ENCODE measurements at regions not wholly inside any gene's neighbourhood (a gene's known extent, or its start where the extent isn't known, plus 50 kb on each side); places are given as distances from the start of the nearest gene placed in this dataset.

DNA sequence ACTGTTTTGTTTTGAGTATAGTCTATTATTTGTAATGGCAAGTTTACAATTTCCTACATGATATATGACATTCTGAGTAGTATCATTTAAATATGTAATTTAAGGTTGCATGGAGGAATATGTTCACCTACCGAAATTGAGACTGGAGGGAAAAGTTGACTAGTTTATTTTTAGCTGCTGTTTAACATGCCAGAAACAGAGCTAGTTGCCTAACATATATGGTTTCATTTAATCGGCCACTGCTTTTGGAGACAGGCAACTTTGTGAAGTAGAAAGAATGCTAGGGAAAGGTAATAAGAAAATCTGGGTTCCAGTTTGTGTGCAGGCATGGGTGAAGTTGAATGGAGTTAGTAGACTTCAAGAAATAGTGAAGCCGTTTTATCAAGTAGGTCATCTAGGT lies 342.1 kb upstream of the CBLB start:
- intact Hi-C loops (cut with DNase I; ENCODE audit: low total_unique reads): no loop called here
- no peak for DNase-seq
- no peaks in the 10 kb centered on the region for H3K4me1 ChIP-seq
- no peak for TF ChIP-seq CTCF (IDR thresholded peaks at IDR 0.05)
- no peak for TF ChIP-seq POLR2A (IDR thresholded peaks at IDR 0.05)
- no peaks in the 10 kb centered on the region for H3K36me3 ChIP-seq
- no peak overlapping the region for H3K4me3 ChIP-seq
- H3K27ac ChIP-seq: no peak overlapping the region
- no peaks in the 10 kb centered on the region for H3K9me3 ChIP-seq
- no peaks in the 10 kb centered on the region for H3K27me3 ChIP-seq

DNA sequence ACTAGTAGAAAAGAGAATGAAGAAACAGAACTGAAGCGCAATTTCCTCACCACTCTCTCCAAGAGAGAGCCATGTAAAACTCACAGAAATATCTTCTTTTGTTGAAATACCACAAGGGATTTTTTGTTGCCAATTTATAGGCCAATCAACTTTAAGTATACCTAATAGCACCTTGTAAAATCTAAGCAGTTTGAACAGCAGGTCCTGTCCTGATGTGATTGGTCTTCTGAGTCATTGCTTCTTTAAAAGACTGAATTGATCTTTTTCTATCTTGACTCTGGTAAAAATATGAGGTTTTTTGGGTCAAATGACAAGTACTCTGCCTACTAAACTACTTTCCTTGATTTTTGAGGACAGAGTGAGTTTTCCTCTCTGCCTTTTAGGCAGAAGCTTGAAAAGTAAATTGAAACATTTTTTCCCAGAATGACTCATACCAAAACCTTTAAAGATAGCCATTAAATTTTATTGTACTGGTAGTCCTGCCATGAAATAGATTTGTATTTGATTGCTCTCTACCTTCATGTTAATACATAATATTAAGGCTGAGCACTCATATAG lies 343.9 kb upstream of the CBLB start:
- Histone ChIP-seq H3K9me3 (no peaks in the 10 kb centered on the region), H3K4me3 (no peak overlapping the region), H3K27ac (no peak overlapping the region), H3K4me1 (no peaks in the 10 kb centered on the region), H3K36me3 (no peaks in the 10 kb centered on the region), H3K27me3 (no peaks in the 10 kb centered on the region)
- DNase-seq: no peak
- intact Hi-C loops (cut with DNase I; ENCODE audit: low total_unique reads): no loop called here
- TF ChIP-seq POLR2A (IDR thresholded peaks at IDR 0.05) (no peak), CTCF (IDR thresholded peaks at IDR 0.05) (no peak)

DNA sequence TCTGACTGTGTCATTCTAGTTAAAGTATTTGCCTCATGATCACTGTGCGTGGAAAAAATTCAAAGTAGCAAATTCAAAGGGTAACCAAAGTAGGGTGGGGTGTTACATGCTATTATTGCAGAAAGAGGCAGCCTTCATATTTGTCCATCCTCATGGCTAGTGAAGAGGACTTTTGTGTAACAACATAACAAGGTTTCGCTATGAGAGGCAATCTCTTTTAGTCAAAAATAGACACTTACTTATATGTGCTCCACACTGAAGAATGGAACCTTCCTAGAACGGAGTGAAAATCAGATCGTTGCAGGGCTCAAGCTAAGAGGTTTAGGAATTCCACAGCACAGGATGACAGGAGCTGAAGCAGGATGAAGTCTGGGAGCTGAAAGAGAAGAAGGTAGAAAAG lies 345.1 kb upstream of the CBLB start:
- no peak overlapping the region for H3K4me3 ChIP-seq

GRCh38 chr3:106214641-106215040 lies 345.8 kb upstream of the CBLB start:
- H3K9me3 ChIP-seq: no peaks in the 10 kb centered on the region
- no peaks in the 10 kb centered on the region for H3K4me1 ChIP-seq
- no peak overlapping the region for H3K4me3 ChIP-seq
- TF ChIP-seq POLR2A (IDR thresholded peaks at IDR 0.05): no peak
- no peak for TF ChIP-seq CTCF (IDR thresholded peaks at IDR 0.05)
- H3K27me3 ChIP-seq: no peaks in the 10 kb centered on the region
- intact Hi-C loops (cut with DNase I; ENCODE audit: low total_unique reads): no loop called here
- no peak overlapping the region for H3K27ac ChIP-seq
- no peaks in the 10 kb centered on the region for H3K36me3 ChIP-seq
- DNase-seq: no peak

More for the DNA sequence above, 345.1 kb upstream of the CBLB start:
- Histone ChIP-seq H3K36me3 (no peaks in the 10 kb centered on the region), H3K27me3 (no peaks in the 10 kb centered on the region), H3K27ac (no peak overlapping the region), H3K9me3 (no peaks in the 10 kb centered on the region), H3K4me1 (no peaks in the 10 kb centered on the region)
- no peak for DNase-seq
- intact Hi-C loops (cut with DNase I; ENCODE audit: low total_unique reads): no loop called here
- TF ChIP-seq POLR2A (IDR thresholded peaks at IDR 0.05) (no peak), CTCF (IDR thresholded peaks at IDR 0.05) (no peak)

DNA sequence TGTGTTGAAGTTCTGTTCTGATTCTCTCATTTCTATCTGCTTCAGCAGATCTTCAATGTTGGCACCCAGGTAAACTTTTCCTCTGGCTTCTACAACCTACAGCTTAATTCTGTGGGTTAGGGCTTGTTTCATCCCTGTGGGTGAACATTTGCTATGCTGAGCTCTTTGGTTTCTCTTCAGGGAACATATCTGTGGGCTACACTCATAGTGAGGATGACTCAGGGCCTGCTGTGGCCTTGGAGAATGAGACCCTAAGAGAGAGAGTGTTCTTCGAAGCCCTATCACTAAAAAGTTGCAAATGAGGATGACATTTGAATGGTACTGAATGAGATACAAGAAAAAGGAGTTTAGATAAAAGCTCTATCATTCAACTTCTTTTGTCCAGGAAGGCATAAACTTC lies 346.2 kb upstream of the CBLB start:
- no peaks in the 10 kb centered on the region for H3K4me1 ChIP-seq
- DNase-seq: no peak
- H3K4me3 ChIP-seq: no peak overlapping the region
- H3K9me3 ChIP-seq: no peaks in the 10 kb centered on the region
- intact Hi-C loops (cut with DNase I; ENCODE audit: low total_unique reads): no loop called here
- H3K27me3 ChIP-seq: no peaks in the 10 kb centered on the region
- TF ChIP-seq POLR2A (IDR thresholded peaks at IDR 0.05) (no peak), CTCF (IDR thresholded peaks at IDR 0.05) (no peak)
- no peaks in the 10 kb centered on the region for H3K36me3 ChIP-seq
- H3K27ac ChIP-seq: no peak overlapping the region

All from uterus (tissue), 3 donors.